Neuronal stem cell (in vitro differentiated cells): ENCODE measurements at regions not wholly inside any gene's neighbourhood (a gene's known extent, or its start where the extent isn't known, plus 50 kb on each side); places are given as distances from the start of the nearest gene placed in this dataset.

Experiments
- DNase-seq: peaks from one replicate; pipeline ENCODE4 v3.0.0-alpha.2; 2013; ENCODE audit warnings: low spot score
- H2AFZ ChIP-seq: one replicate; pipeline ENCODE4 v1.6.1; 2013; ENCODE audit warnings: mild to moderate bottlenecking, low read length, inconsistent platforms
- H2AK5ac ChIP-seq: 2 replicates; pipeline ENCODE4 v1.6.1; 2013; ENCODE audit warnings: low read depth, mild to moderate bottlenecking, inconsistent platforms, low read length, moderate library complexity, mixed read lengths
- H2BK120ac ChIP-seq: 2 replicates; pipeline ENCODE4 v1.6.1; 2013; ENCODE audit warnings: low read depth, mild to moderate bottlenecking, inconsistent platforms, low read length, moderate library complexity, mixed read lengths
- H2BK12ac ChIP-seq: one replicate; pipeline ENCODE4 v1.6.1; 2013; ENCODE audit warnings: low read length, inconsistent platforms
- H2BK15ac ChIP-seq: 2 replicates; pipeline ENCODE4 v1.6.1; 2013; ENCODE audit warnings: mild to moderate bottlenecking, low read length, inconsistent platforms, mixed read lengths
- H2BK5ac ChIP-seq: one replicate; pipeline ENCODE4 v1.6.1; 2013; ENCODE audit warnings: inconsistent platforms, mild to moderate bottlenecking, low read length, moderate library complexity
- H3K14ac ChIP-seq: one replicate; pipeline ENCODE4 v1.6.1; 2013; ENCODE audit warnings: low read length, inconsistent platforms
- H3K18ac ChIP-seq: 2 replicates; pipeline ENCODE4 v1.6.1; 2013; ENCODE audit warnings: low read length, inconsistent platforms
- H3K23ac ChIP-seq: 2 replicates; pipeline ENCODE4 v1.6.1; 2013; ENCODE audit warnings: low read depth, mild to moderate bottlenecking, mixed read lengths, low read length, inconsistent platforms; ENCODE audit not compliant: poor library complexity
- H3K27ac ChIP-seq: replicated peaks from 3 replicates; pipeline ENCODE4 v1.5.1; 2013; ENCODE audit warnings: low read length, inconsistent platforms
- H3K27me3 ChIP-seq, 3 experiments: 2 replicates each; pipeline ENCODE4 v1.6.1; 2013; ENCODE audit warnings: low read length in 3 of 3, mild to moderate bottlenecking in 2 of 3, inconsistent platforms in 1 of 3, low read depth in 1 of 3, mixed read lengths in 1 of 3, moderate library complexity in 1 of 3; ENCODE audit not compliant: control insufficient read depth in 3 of 3, insufficient read depth in 3 of 3
- H3K36me3 ChIP-seq, 2 donors: replicated peaks in 1 of 2; 2 replicates each; pipeline ENCODE4 v1.6.1; 2013; ENCODE audit warnings: low read length in 2 of 2; ENCODE audit not compliant: control insufficient read depth in 2 of 2, insufficient read depth in 2 of 2
- H3K4ac ChIP-seq: 2 replicates; pipeline ENCODE4 v1.6.1; 2013; ENCODE audit warnings: inconsistent platforms, mild to moderate bottlenecking, low read length, moderate library complexity
- H3K4me1 ChIP-seq, 2 donors: 1 replicate in 1 of 2; 2 replicates in 1 of 2; pipeline ENCODE4 v1.6.1; 2013; ENCODE audit warnings: low read length in 2 of 2, low read depth in 1 of 2; ENCODE audit not compliant: control insufficient read depth in 2 of 2, insufficient read depth in 1 of 2
- H3K4me2 ChIP-seq: one replicate; pipeline ENCODE4 v1.6.1; 2013; ENCODE audit warnings: mild to moderate bottlenecking, low read length, inconsistent platforms; ENCODE audit not compliant: insufficient read depth, poor library complexity, severe bottlenecking
- H3K4me3 ChIP-seq, 2 donors: 2 replicates each; pipeline ENCODE4 v1.5.1; 2013; ENCODE audit warnings: low read length in 2 of 2, mild to moderate bottlenecking in 2 of 2, inconsistent platforms in 1 of 2, moderate library complexity in 1 of 2
- H3K79me1 ChIP-seq: one replicate; pipeline ENCODE4 v1.6.1; 2013; ENCODE audit warnings: low read depth, mild to moderate bottlenecking, inconsistent platforms, low read length, moderate library complexity
- H3K9ac ChIP-seq: one replicate; pipeline ENCODE4 v1.6.1; 2013; ENCODE audit warnings: mild to moderate bottlenecking, low read depth, low read length, inconsistent platforms; ENCODE audit not compliant: poor library complexity
- H3K9me3 ChIP-seq, 2 donors: replicated peaks in 1 of 2; 2 replicates each; pipeline versions ENCODE3 to v1.6.1; 2013; ENCODE audit warnings: low read length in 2 of 2, mild to moderate bottlenecking in 2 of 2, inconsistent platforms in 1 of 2, low read depth in 1 of 2, mixed read lengths in 1 of 2, moderate library complexity in 1 of 2; ENCODE audit not compliant: control insufficient read depth in 2 of 2, insufficient read depth in 1 of 2
- H4K8ac ChIP-seq: one replicate; pipeline ENCODE4 v1.6.1; 2013; ENCODE audit warnings: low read depth, mild to moderate bottlenecking, inconsistent platforms, low read length, moderate library complexity
- H4K91ac ChIP-seq: one replicate; pipeline ENCODE4 v1.6.1; 2013; ENCODE audit warnings: low read length, low read depth, mild to moderate bottlenecking, inconsistent platforms; ENCODE audit not compliant: poor library complexity
- WGBS, 2 donors: extraction: QIAGEN DNeasy Blood & Tissue Kit; methylation state at CpG; one replicate each; pipeline ENCODE4 v1.1.7; 2013; ENCODE audit warnings: missing lambda C conversion rate in 2 of 2, mixed read lengths in 1 of 2; ENCODE audit not compliant: insufficient read length in 2 of 2, insufficient replicate concordance in 1 of 2; ENCODE audit errors: extremely low coverage in 2 of 2; 5-methylcytosine and 5-hydroxymethylcytosine counted together

DNA sequence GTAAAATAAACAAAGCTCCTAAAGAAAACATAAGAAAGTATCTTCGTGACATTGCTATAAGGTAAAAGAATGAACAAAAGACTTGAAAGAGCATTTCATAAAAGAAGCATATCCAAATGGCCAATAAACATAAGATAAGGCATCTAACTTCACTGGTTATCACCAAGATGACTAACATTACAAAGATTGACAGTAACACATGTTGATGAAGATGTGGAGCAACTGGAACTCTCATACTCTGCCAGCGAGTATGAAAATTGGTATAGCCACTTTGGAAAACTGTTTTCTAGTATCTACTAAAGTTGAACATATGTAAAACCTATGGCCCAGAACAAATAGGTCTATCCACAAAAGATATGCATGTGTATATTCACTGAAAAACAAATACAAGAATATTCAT is 150.5 kb downstream of the SNX18 start:
- Histone ChIP-seq H3K27ac (no peak overlapping the region), H3K79me1 (no peaks in the 10 kb centered on the region), H2BK120ac (no peak overlapping the region), H3K23ac (no peak overlapping the region), H3K14ac (no peak overlapping the region), H2BK5ac (no peak overlapping the region), H3K9ac (no peak overlapping the region), H3K4ac (no peak overlapping the region), H3K4me2 (no peak overlapping the region), H3K4me1 (peaks cover 0 to 2% of the 10 kb centered on the region in 2 donors), H3K27me3 (no peaks in the 10 kb centered on the region), H3K18ac (no peak overlapping the region), H2AFZ (no peak overlapping the region), H3K4me3 (no peak overlapping the region), H2BK12ac (no peak overlapping the region), H4K91ac (no peak overlapping the region), H4K8ac (no peak overlapping the region), H2BK15ac (no peak overlapping the region), H3K36me3 (no peaks in the 10 kb centered on the region), H2AK5ac (no peak overlapping the region), H3K9me3 (peaks cover 4 to 8% of the 10 kb centered on the region in 2 donors)
- no CpG with 5 or more reads among the region's 2 CpGs for WGBS, 2 donors
- no peak for DNase-seq

DNA sequence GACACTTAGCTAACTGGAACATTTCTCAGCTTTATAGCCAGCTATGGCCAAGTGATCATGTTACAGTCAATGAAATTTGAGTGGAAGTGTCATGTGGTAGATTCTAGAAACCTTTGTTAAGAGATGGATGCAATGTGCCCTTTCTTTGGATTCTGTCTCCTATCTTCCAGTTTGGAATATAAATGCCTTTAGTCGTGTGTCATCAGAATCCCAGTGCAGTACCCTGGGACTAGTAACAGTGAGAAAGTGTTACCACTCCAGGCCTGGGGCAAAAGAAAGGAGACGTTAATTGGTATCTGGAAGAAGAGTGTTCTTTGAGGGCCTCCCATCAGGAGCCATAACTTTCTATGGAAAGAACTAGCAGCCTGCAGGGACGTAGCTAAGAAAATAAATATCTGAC is 149.6 kb downstream of the SNX18 start:
- H3K36me3 ChIP-seq: no peaks in the 10 kb centered on the region
- WGBS, 2 donors: no CpG with 5 or more reads among the region's 3 CpGs
- peaks cover 0 to 2% of the 10 kb centered on the region in 2 donors for H3K4me1 ChIP-seq

DNA sequence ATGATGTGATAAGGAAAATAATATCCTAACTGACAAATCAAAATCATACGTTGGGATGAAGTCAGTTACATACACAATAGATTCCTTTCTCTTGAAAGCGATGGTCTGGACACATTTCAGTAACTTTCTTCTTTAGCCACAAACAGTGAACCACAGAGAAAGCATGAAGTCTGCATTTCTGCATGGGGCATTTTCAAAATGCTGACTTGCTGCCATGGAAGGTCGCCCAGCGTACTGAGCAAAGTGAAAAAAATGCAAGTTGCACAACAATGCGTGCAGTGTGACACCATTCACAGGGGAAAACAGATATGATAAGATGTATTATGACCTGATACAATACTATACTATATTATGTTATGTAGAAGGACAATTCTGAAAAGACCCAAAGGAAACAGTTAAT is 146.3 kb downstream of the SNX18 start:
- Histone ChIP-seq H3K27ac (no peak overlapping the region), H3K23ac (no peak overlapping the region), H3K18ac (no peak overlapping the region), H3K79me1 (no peaks in the 10 kb centered on the region), H4K91ac (no peak overlapping the region), H2BK5ac (no peak overlapping the region), H3K4ac (no peak overlapping the region), H3K14ac (no peak overlapping the region), H3K36me3 (no peaks in the 10 kb centered on the region), H2BK15ac (no peak overlapping the region), H3K27me3 (no peaks in the 10 kb centered on the region), H3K9me3 (no peaks in the 10 kb centered on the region), H3K4me1 (peaks cover 0 to 2% of the 10 kb centered on the region in 2 donors), H3K9ac (no peak overlapping the region), H2AFZ (peak overlapping the region; percentile 6), H2BK120ac (no peak overlapping the region), H2BK12ac (no peak overlapping the region), H3K4me2 (no peak overlapping the region), H3K4me3 (no peak overlapping the region), H4K8ac (no peak overlapping the region), H2AK5ac (no peak overlapping the region)
- DNase-seq: no peak
- WGBS, 2 donors: no CpG with 5 or more reads among the region's 5 CpGs

More for the DNA sequence above, 149.6 kb downstream of the SNX18 start:
- H4K91ac ChIP-seq: no peak overlapping the region
- H3K9ac ChIP-seq: no peak overlapping the region
- no peak overlapping the region for H2BK120ac ChIP-seq
- no peak overlapping the region for H3K4ac ChIP-seq
- H3K23ac ChIP-seq: no peak overlapping the region
- peaks cover 2 to 3% of the 10 kb centered on the region in 2 donors for H3K9me3 ChIP-seq
- no peak overlapping the region for H3K27ac ChIP-seq
- H3K27me3 ChIP-seq: no peaks in the 10 kb centered on the region
- DNase-seq: no peak
- no peak overlapping the region for H3K4me3 ChIP-seq
- no peak overlapping the region for H2AFZ ChIP-seq
- no peak overlapping the region for H2BK15ac ChIP-seq
- H3K79me1 ChIP-seq: no peaks in the 10 kb centered on the region
- no peak overlapping the region for H3K4me2 ChIP-seq
- no peak overlapping the region for H4K8ac ChIP-seq
- no peak overlapping the region for H2AK5ac ChIP-seq
- no peak overlapping the region for H2BK12ac ChIP-seq
- no peak overlapping the region for H3K14ac ChIP-seq
- no peak overlapping the region for H3K18ac ChIP-seq
- no peak overlapping the region for H2BK5ac ChIP-seq

DNA sequence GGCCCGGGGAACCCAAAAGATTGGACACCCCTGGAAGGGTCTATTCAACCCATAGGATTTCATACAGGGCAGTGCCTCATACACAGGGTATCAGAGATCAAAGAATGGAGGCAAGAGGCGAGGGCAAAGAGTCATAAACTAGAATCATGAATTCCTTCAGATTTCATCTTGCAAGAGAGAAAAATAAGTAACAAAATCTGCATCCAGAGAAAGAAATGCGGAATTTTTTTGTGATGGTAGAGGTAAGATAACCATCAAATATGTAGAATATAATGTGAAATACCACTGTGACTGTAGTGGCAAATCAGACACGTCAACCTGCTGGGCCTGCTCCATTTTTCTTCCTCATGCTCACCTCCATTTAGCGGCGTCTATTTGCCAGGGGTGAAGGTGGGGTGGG is 143.6 kb downstream of the SNX18 start:
- no peaks in the 10 kb centered on the region for H3K79me1 ChIP-seq
- DNase-seq: no peak
- H3K23ac ChIP-seq: no peak overlapping the region
- no peak overlapping the region for H2AK5ac ChIP-seq
- no peak overlapping the region for H2BK120ac ChIP-seq
- H3K18ac ChIP-seq: no peak overlapping the region
- no peaks in the 10 kb centered on the region for H3K9me3 ChIP-seq
- no peak overlapping the region for H3K9ac ChIP-seq
- peaks cover 0 to 2% of the 10 kb centered on the region in 2 donors for H3K4me1 ChIP-seq
- H3K4ac ChIP-seq: no peak overlapping the region
- H2BK15ac ChIP-seq: no peak overlapping the region
- no peak overlapping the region for H3K14ac ChIP-seq
- H2BK12ac ChIP-seq: no peak overlapping the region
- no peaks in the 10 kb centered on the region for H3K36me3 ChIP-seq
- H3K27ac ChIP-seq: no peak overlapping the region
- no peak overlapping the region for H4K91ac ChIP-seq
- WGBS, 2 donors: no CpG with 5 or more reads among the region's 6 CpGs
- H2AFZ ChIP-seq: no peak overlapping the region
- no peaks in the 10 kb centered on the region for H3K27me3 ChIP-seq
- no peak overlapping the region for H3K4me3 ChIP-seq
- H2BK5ac ChIP-seq: no peak overlapping the region
- no peak overlapping the region for H3K4me2 ChIP-seq
- H4K8ac ChIP-seq: no peak overlapping the region
